ENCODE measurements at regions not wholly inside any gene's neighbourhood (a gene's known extent, or its start where the extent isn't known, plus 50 kb on each side); places are given as distances from the start of the nearest gene placed in this dataset.

- DNase-seq (ENCODE audit: low read depth, low spot score), result no peak
These were observed 113.7 kb upstream of the KLHL29 start for GRCh38 chr2:23271230-23271629.

GRCh38 chr2:23273786-23274185, 111.2 kb upstream of the KLHL29 start:
- no peak for DNase-seq (ENCODE audit: low read depth, low spot score)

- peak; percentile 49 for DNase-seq (ENCODE audit: low read depth, low spot score)
These were observed 104.6 kb upstream of the KLHL29 start for GRCh38 chr2:23280401-23280800.

- DNase-seq (ENCODE audit: low read depth, low spot score), result no peak
These were observed 101.3 kb upstream of the KLHL29 start for GRCh38 chr2:23283653-23284052.

GRCh38 chr2:23285091-23285800, 99.7 kb upstream of the KLHL29 start:
- peak; percentile 48 for DNase-seq (ENCODE audit: low read depth, low spot score)

GRCh38 chr2:23286031-23286757, 98.8 kb upstream of the KLHL29 start:
- no peak for DNase-seq (ENCODE audit: low read depth, low spot score)

- DNase-seq (ENCODE audit: low read depth, low spot score), result peak; percentile 67
These were observed 97.9 kb upstream of the KLHL29 start for GRCh38 chr2:23286758-23287704.

GRCh38 chr2:23289671-23290070, 95.3 kb upstream of the KLHL29 start:
- no peak for DNase-seq (ENCODE audit: low read depth, low spot score)

GRCh38 chr2:23291239-23291638, 93.7 kb upstream of the KLHL29 start:
- DNase-seq (ENCODE audit: low read depth, low spot score), result no peak

- no peak for DNase-seq (ENCODE audit: low read depth, low spot score)
These were observed 93.0 kb upstream of the KLHL29 start for GRCh38 chr2:23292024-23292423.

- DNase-seq (ENCODE audit: low read depth, low spot score), result no peak
These were observed 91.9 kb upstream of the KLHL29 start for GRCh38 chr2:23293063-23293462.

- DNase-seq (ENCODE audit: low read depth, low spot score), result no peak
These were observed 91.2 kb upstream of the KLHL29 start for GRCh38 chr2:23293731-23294130.

GRCh38 chr2:23294238-23294637, 90.7 kb upstream of the KLHL29 start:
- no peak for DNase-seq (ENCODE audit: low read depth, low spot score)

GRCh38 chr2:23296691-23297090, 88.3 kb upstream of the KLHL29 start:
- DNase-seq (ENCODE audit: low read depth, low spot score), result no peak

GRCh38 chr2:23297112-23297511, 87.9 kb upstream of the KLHL29 start:
- no peak for DNase-seq (ENCODE audit: low read depth, low spot score)

- no peak for DNase-seq (ENCODE audit: low read depth, low spot score)
These were observed 86.4 kb upstream of the KLHL29 start for GRCh38 chr2:23298551-23298950.

- no peak for DNase-seq (ENCODE audit: low read depth, low spot score)
These were observed 85.3 kb upstream of the KLHL29 start for GRCh38 chr2:23299476-23300195.

- DNase-seq (ENCODE audit: low read depth, low spot score), result no peak
These were observed 83.8 kb upstream of the KLHL29 start for GRCh38 chr2:23301136-23301535.

GRCh38 chr2:23302591-23302990, 82.4 kb upstream of the KLHL29 start:
- no peak for DNase-seq (ENCODE audit: low read depth, low spot score)

- DNase-seq (ENCODE audit: low read depth, low spot score), result no peak
These were observed 78.6 kb upstream of the KLHL29 start for GRCh38 chr2:23306401-23306800.

- no peak for DNase-seq (ENCODE audit: low read depth, low spot score)
These were observed 73.8 kb upstream of the KLHL29 start for GRCh38 chr2:23311186-23311585.

Measured in ELF-1 (cell line).